ENCODE measurements at regions not wholly inside any gene's neighbourhood (a gene's known extent, or its start where the extent isn't known, plus 50 kb on each side); places are given as distances from the start of the nearest gene placed in this dataset.

GRCh38 chr18:42649331-42650035, 466.0 kb downstream of the RIT2 start:
- no peak for DNase-seq

- DNase-seq = no peak
These were observed 460.9 kb downstream of the RIT2 start for GRCh38 chr18:42654556-42654955.

- DNase-seq = no peak
These were observed 457.9 kb downstream of the RIT2 start for GRCh38 chr18:42657551-42657950.

- DNase-seq = no peak
These were observed 457.3 kb downstream of the RIT2 start for GRCh38 chr18:42658171-42658570.

- no peak for DNase-seq
These were observed 456.3 kb downstream of the RIT2 start for GRCh38 chr18:42659187-42659586.

GRCh38 chr18:42670860-42671259, 444.6 kb downstream of the RIT2 start:
- no peak for DNase-seq

GRCh38 chr18:42675810-42676209, 439.7 kb downstream of the RIT2 start:
- DNase-seq = no peak

- no peak for DNase-seq
These were observed 432.4 kb downstream of the RIT2 start for GRCh38 chr18:42683094-42683493.

- no peak for DNase-seq
These were observed 426.2 kb downstream of the RIT2 start for GRCh38 chr18:42689310-42689709.
